HG03108 (cell line): ENCODE measurements at regions not wholly inside any gene's neighbourhood (a gene's known extent, or its start where the extent isn't known, plus 50 kb on each side); places are given as distances from the start of the nearest gene placed in this dataset.

Source experiments
- ATAC-seq: cut with Tn5 transposase; IDR thresholded peaks from one replicate; pipeline ENCODE4 v1.9.1; 2021; ENCODE audit warnings: moderate library complexity; ENCODE audit not compliant: unreplicated experiment

DNA sequence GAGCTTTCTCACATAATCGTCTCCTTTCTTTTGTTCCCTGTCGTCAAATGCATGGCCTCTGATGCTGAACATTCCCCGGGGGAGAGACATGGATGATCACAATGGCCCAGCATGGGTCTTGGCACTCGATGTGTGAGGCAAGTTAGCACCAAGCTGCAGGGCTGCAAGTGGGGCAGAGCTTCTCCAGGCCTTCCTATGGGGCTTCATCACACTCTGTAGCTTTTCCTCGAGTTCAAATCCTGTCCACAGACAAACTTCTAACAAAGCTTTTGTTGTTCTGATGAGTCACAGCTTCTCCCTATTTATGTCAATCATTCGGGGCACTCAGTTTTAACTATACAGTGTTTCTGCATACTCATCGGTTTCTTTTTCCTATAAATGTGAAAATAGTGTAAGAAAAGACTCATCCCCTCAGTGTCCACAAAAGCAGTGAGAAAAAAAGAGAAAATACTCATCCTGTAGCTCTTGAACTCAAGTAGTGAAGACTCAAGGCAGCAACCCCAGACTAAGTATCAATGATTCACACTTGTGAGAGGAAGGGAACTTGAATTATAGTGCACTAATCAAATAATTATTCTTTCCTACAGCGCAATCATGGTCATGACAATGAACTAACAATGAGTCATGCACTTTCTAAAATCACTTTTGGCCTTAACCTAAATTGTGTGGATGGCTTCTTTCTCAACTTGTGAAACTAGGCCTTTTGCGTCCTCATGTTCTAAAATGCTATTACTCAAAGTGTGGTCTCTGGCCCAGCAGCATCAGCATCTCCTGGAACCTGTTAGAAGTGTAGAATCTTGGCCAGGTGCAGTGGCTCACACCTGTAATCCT lies 68.4 kb upstream of the NOX3 start:
- no peak for ATAC-seq

DNA sequence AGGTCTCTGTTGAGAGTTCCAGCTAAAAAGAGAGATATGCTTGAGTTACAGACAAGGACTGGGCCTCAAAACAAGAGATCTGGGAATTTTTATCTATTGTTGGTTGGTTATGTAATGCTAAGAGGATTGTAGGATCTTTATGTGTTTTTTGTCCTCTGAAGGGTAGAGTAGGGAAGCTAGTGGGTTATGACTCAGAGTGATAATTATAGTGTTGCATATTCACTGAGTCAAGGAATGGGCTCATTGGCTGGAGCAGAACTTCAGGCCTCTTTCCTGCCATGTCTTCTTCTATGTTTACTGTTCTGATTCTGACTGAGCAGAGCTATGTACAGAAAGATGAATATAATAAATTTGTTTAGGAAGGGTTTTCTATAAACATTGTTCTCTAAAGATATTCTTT lies 66.1 kb upstream of the NOX3 start:
- ATAC-seq: no peak

DNA sequence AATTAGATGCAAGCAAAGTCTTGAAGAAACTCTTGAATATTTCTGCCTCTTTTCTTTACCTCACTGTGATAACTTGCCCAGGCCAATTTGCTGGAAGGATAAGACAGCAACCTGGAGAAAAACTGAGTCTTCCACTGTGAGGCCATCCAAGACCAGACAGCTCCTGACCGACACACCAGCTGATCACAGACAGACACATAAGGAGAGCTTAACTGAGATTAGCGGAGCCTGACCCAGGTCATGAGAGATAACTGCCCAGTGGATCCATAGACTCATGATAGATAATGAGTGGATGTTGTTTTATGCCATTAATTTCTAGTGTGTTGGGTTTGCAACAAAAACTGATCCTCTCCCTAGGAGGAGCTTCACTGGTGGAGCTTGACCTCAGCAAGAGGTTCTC lies 64.4 kb upstream of the NOX3 start:
- ATAC-seq: no peak

DNA sequence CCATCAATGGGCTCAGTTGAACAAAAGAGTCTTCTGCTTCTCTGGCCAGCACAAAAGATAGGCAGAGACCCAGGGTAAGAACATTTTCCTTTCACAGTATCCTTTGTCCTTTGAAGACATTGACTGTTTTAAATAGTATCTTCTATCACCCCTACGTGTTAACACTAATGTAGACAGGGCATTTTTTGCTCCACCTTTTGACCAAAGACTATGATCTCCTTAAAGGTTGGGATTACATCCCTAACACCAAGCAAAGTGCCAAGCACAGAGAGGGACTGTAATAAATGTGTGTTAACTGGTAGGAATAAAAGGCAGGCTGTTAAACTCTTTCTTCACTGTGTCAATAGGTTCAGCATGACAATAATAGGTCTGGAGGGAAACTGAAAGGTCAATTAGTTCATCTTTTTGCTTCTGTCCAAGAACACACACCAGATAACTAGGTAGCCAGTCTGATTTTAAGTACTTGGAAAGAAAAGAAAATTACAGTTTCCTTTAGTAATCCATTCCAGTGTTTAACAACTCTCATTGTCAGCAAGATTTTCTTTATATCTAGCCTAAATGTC lies 63.6 kb upstream of the NOX3 start:
- ATAC-seq: no peak

DNA sequence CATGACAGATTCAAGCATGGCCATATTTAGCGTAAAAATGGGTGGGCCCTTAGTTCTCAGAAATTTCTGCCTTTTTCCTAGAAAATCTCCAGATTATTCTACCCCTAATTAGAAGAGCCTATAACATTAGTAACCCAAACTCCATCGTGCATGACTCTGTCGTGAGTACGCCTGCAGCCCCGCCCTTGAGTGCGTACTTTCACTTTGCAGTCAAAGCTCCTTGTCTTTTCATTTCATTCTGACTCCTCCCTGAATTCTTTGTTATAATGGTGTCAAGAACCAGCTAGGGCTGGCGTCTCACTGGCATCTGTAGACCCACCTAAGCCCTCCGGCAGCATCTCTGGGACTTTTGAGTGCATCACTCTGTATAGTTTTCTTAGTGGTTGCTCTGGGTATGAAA lies 61.7 kb upstream of the NOX3 start:
- no peak for ATAC-seq

DNA sequence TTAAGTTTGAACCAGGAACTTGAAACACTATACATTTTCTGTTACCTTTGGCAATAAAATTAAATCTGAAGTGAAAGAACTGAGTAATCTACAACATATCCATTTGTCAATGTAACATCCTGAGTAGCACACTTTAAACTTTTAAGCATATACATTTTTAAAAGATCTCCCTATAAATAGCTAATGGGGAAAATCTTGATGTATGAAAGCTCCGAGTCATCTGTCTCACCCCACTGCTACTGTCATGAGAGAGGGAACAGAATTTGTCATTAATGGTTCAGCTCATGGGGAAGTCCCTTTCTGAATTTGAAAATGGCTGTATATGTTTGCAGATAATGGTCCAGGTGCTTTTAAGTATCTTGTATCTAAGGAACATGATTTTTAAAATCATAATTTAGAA lies 55.2 kb upstream of the NOX3 start:
- no peak for ATAC-seq

DNA sequence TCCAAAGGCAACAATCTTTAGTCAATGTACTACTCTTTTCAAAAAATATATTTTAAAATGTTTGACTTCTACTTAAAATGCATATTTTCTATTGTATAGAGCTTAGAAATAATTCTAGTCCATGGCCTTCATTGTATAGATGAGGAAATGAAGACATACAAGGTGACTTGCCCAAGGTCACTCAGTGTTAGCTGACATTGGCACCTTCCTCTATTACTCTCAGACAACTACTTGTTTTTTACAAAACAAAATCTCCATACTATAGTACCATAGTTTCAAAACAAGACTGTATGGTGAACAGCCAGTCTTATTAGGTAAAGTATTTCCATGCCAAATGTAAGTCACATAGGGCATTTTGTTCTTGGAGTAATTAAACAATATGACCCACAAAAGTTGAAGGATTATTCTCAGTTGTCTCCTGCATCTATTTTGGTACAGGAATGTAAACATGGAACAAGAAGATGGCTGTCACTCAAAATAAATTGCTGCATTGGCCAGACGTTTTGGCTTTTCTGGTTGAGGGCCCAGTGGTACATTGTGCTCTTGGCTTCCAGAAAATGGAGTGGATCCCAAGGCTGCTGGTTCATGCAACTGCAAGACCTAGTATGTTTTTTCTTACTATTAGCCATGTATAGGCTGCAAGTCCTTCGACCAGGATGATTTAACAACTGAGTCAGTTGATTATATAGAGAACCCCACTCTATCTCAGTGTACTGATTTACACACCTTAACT lies 54.3 kb upstream of the NOX3 start:
- no peak for ATAC-seq

DNA sequence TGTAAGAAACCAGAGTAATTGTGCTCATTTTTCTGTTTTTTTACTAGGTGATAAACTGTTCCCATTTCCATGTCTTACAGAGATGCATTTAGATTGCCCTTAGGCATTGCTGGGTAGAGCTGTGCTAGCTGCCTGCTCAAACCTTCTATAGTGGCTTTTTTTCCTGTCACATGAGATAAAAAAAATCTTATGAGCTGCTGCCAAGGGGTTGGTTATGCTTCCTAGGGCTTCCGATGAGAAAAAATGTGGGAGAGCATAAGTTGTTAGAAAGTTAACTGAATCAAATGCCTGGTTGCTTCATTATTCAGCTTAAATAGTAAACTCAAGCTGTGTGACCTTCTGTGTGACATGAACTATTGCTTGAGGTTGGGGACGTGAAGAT lies 50.0 kb upstream of the NOX3 start:
- no peak for ATAC-seq
